Right cardiac atrium (tissue), 5 donors: ENCODE measurements at regions not wholly inside any gene's neighbourhood (a gene's known extent, or its start where the extent isn't known, plus 50 kb on each side); places are given as distances from the start of the nearest gene placed in this dataset.
"Not testable (repeated sequence)": the region's sequence is repeated elsewhere in the genome, so short reads cannot be mapped to it uniquely, and the experiment has no call there.

ENCODE experiments used
- ATAC-seq, 2 donors: fragments of 200-7000 bp; cut with Tn5 transposase; one replicate each; pipeline versions ENCODE4 v1.8.0 to v1.9.1; 2020; ENCODE audit warnings: moderate library complexity in 2 of 2, mild to moderate bottlenecking in 1 of 2
- DNase-seq, 3 donors: peaks; one replicate each; pipeline ENCODE4 v3.0.0-alpha.2; 2020
- H3K27ac ChIP-seq: one replicate; pipeline ENCODE4 v1.5.1; 2013; ENCODE audit warnings: mild to moderate bottlenecking, low read length, control low read depth, moderate library complexity
- H3K27me3 ChIP-seq: one replicate; pipeline ENCODE4 v1.6.1; 2013; ENCODE audit not compliant: control insufficient read depth, insufficient read depth
- H3K4me1 ChIP-seq: one replicate; pipeline ENCODE4 v1.6.1; 2013; ENCODE audit warnings: low read length; ENCODE audit not compliant: control insufficient read depth, insufficient read depth
- H3K4me3 ChIP-seq: one replicate; pipeline ENCODE4 v1.5.1; 2013; ENCODE audit warnings: low read length, control low read depth
- H3K9me3 ChIP-seq: one replicate; pipeline ENCODE4 v1.6.1; 2013; ENCODE audit warnings: low read length; ENCODE audit not compliant: control insufficient read depth
- WGBS: extraction: QIAGEN DNeasy Blood & Tissue Kit; methylation state at CpG from one replicate; pipeline ENCODE4 v1.1.7; 2013; 5-methylcytosine and 5-hydroxymethylcytosine counted together
- intact Hi-C, 4 donors: fragments of 100-400 bp; cut with DNase I; formaldehyde crosslinking; loops; one replicate each; pipeline versions ENCODE4 v1.11.0 to v1.14.0; 2022 to 2023
- donor health status: healthy with polysubstance abuse.
- donor health status: DM: no; HTN: yes; CAD: no.
- donor health status: DM: no; HTN: no; CAD: no.
- donor health status: DM: no; HTN: yes; CAD: no; lungs with severe emphysema.
- donor health status: DM: yes; HTN: yes; CAD: no.

- no peak for DNase-seq
- ATAC-seq, result no peak
- intact Hi-C loops, result no loop called here
- Histone ChIP-seq H3K4me1 (no peaks in the 10 kb centered on the region), H3K4me3 (no peak overlapping the region), H3K27ac (no peak overlapping the region), H3K27me3 (no peaks in the 10 kb centered on the region), H3K9me3 (no peaks in the 10 kb centered on the region)
- WGBS, result 43% methylated on average over 4 of the region's 4 CpGs
These were observed 170.9 kb downstream of the KCNS3 start for GRCh38 chr2:18049325-18049724.

DNA sequence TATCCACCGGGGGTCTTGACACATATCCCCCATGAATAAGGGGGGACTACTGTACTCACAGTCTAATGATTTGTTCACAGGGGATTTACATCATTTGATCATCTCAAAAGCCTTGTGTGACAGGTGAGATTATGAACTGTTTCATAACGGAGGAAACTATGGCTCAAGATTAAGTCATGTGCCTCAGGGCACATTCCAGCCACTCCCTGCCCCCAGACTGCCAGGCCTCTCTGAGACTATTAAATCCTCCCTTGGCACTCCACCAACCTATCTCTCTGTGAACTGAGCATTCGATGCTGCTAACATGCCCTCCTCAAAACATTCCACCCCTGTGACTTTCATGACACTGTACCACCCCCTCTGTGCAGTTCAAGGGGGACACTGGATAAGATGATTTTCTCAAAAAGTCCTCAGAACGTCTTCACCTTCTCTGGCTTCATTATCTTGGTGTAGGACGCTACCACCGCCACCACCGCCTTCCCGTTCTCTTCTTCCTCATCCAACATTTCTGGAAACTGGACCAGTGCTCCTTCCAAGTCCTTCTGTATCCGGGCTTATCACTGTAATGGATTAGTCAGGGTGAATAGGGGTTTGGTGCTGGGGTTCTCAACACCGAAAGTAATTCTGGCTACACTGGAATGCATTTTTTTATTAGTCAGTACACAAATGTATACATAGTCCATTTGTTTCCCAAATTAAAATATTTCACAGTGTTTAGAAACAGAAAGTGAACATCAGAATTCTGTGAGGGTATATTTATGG, 169.6 kb downstream of the KCNS3 start:
- DNase-seq (peak in 2 of 3 donors; percentile 55 to 58), ATAC-seq (peak; percentile 36 to 59)
- Histone ChIP-seq H3K27me3 (no peaks in the 10 kb centered on the region), H3K27ac (no peak overlapping the region), H3K4me3 (no peak overlapping the region), H3K9me3 (no peaks in the 10 kb centered on the region), H3K4me1 (no peaks in the 10 kb centered on the region)
- WGBS, result 48% methylated on average over 10 of the region's 10 CpGs
- intact Hi-C loops, result no loop called here

- no peak for DNase-seq
- no peak overlapping the region for H3K27ac ChIP-seq
- no peak overlapping the region for H3K4me3 ChIP-seq
- no peaks in the 10 kb centered on the region for H3K9me3 ChIP-seq
- H3K27me3 ChIP-seq, result no peaks in the 10 kb centered on the region
- H3K4me1 ChIP-seq, result no peaks in the 10 kb centered on the region
- intact Hi-C loops, result no loop called here
- peak; percentile 32 to 40 for ATAC-seq
- 59% methylated on average over 4 of the region's 4 CpGs for WGBS
These were observed 168.7 kb downstream of the KCNS3 start for GRCh38 chr2:18047213-18047611.

DNA sequence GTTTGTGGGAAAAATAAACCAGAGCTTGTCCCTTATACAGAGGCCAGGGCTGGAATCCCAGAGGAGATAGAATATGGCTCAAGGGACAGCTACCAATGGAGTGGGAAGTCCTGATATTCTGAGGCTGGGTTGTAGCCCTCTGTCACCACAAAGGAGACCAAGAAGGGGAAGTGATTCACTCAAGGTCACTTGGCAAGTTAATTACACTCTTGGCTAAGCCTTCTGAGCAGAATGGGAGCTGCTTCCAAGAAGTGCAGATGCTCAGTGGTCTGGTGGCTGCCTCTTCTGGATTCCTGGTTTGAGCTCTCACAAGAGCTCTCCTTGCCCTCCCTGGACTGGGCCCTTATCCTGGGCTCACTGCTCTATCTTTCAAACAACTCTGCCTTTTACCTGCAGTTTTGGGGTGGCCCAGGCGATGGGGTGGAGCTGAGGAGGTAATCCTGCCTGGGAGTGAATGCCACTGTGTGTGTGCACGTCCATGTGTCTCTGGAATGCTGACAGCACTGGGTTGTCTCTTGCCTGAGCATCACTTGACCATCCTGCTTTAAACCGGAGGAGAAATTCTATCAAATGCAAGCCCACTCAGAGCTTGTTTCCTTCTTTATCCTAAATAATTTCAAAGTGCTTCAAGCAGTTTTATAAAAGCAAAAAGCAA, 168.2 kb downstream of the KCNS3 start:
- Histone ChIP-seq H3K27ac (no peak overlapping the region), H3K4me1 (no peaks in the 10 kb centered on the region), H3K9me3 (no peaks in the 10 kb centered on the region), H3K4me3 (no peak overlapping the region), H3K27me3 (no peaks in the 10 kb centered on the region)
- intact Hi-C loops, result no loop called here
- ATAC-seq, result peak; percentile 44 to 77
- WGBS, result 56% methylated on average over 3 of the region's 3 CpGs
- peak in 1 of 3 donors; percentile 41 for DNase-seq

GRCh38 chr2:18046017-18046416, 167.6 kb downstream of the KCNS3 start:
- no peak for ATAC-seq
- Histone ChIP-seq H3K27ac (no peak overlapping the region), H3K27me3 (no peaks in the 10 kb centered on the region), H3K4me1 (no peaks in the 10 kb centered on the region), H3K4me3 (no peak overlapping the region), H3K9me3 (no peaks in the 10 kb centered on the region)
- no peak for DNase-seq
- 76% methylated on average over 4 of the region's 4 CpGs for WGBS
- intact Hi-C loops, result no loop called here

DNA sequence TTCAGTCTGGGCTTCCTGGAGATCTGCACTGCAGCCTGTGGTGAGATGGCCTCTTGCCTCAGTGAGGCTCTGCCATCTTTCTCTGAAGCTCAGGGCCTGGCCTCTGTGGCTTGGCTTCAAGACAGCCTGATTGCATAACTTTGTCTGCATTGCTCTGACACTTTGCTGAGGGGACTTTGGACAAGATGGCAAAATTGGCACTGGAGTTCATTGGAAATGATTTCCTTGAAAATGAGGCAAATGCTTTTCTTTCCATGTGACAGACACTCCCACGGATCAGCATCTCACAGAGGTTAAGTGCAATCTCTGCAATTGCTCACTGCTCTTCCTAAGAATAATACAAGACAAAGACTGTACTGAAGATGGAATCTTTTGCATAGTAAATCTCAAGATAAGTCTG, 166.8 kb downstream of the KCNS3 start:
- no peak overlapping the region for H3K4me3 ChIP-seq
- H3K27me3 ChIP-seq, result no peaks in the 10 kb centered on the region
- intact Hi-C loops, result no loop called here
- ATAC-seq, result peak in 1 of 2 donors; percentile 44
- 47% methylated on average over 1 of the region's 1 CpG for WGBS
- DNase-seq, result no peak
- no peaks in the 10 kb centered on the region for H3K9me3 ChIP-seq
- H3K27ac ChIP-seq, result no peak overlapping the region
- no peaks in the 10 kb centered on the region for H3K4me1 ChIP-seq

GRCh38 chr2:18017381-18017780, 138.9 kb downstream of the KCNS3 start:
- H3K27ac ChIP-seq, DNase-seq, H3K4me1 ChIP-seq, intact Hi-C loops, H3K4me3 ChIP-seq, ATAC-seq, H3K9me3 ChIP-seq, H3K27me3 ChIP-seq: not testable (repeated sequence)
- WGBS, result 85% methylated on average over 16 of the region's 16 CpGs

GRCh38 chr2:18009891-18010290, 131.4 kb downstream of the KCNS3 start:
- no peaks in the 10 kb centered on the region for H3K9me3 ChIP-seq
- H3K27me3 ChIP-seq, result no peaks in the 10 kb centered on the region
- 57% methylated on average over 3 of the region's 3 CpGs for WGBS
- no peak overlapping the region for H3K27ac ChIP-seq
- DNase-seq (no peak), ATAC-seq (no peak)
- intact Hi-C loops, result no loop called here
- no peak overlapping the region for H3K4me3 ChIP-seq
- H3K4me1 ChIP-seq, result no peaks in the 10 kb centered on the region

DNA sequence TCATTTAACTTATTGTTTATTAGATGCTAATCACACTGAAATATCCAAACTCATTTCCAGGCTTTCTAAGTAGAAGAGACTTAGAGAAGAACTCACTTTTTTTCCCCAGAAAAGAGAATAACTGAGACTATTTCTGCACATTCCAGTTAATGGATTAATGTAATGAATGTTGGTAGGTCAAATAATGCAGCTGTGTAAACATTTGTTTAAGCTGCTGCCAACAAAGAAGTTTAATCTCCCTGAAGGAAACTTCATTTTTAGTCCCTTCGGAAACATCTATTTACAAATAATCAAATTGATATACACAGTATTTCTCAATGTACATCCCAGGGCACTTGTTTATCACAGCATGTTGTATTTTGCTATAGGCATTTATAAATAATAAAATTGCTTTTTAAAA, 126.9 kb downstream of the KCNS3 start:
- DNase-seq (no peak), ATAC-seq (no peak)
- WGBS, result 46% methylated on average over 1 of the region's 1 CpG
- H3K9me3 ChIP-seq, result no peaks in the 10 kb centered on the region
- H3K4me3 ChIP-seq, result no peak overlapping the region
- no peaks in the 10 kb centered on the region for H3K27me3 ChIP-seq
- intact Hi-C loops, result no loop called here
- H3K4me1 ChIP-seq, result no peaks in the 10 kb centered on the region
- no peak overlapping the region for H3K27ac ChIP-seq

DNA sequence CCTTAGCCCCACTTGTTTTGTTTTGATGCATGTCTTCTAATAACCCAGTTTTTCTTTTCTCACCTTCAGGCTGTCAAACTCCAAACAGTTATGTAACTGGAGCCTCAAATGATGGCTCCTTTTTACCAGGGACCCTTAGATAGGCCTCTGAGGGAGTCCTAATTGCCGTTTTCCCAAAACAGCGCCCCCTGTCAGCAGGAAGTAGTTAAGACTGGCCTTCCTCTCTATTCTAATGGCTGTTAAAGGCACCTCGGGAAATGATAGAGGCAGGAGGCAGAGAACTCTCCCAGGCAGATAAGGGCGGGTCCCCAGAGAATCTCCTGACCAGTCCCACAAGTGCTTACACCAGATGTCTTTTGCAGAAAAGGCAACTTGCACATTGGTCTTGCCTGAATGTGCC, 123.2 kb downstream of the KCNS3 start:
- H3K4me1 ChIP-seq, result no peaks in the 10 kb centered on the region
- DNase-seq (no peak), ATAC-seq (no peak)
- H3K9me3 ChIP-seq, result no peaks in the 10 kb centered on the region
- intact Hi-C loops, result no loop called here
- H3K27me3 ChIP-seq, result no peaks in the 10 kb centered on the region
- no peak overlapping the region for H3K27ac ChIP-seq
- 57% methylated on average over 4 of the region's 4 CpGs for WGBS
- H3K4me3 ChIP-seq, result no peak overlapping the region

DNA sequence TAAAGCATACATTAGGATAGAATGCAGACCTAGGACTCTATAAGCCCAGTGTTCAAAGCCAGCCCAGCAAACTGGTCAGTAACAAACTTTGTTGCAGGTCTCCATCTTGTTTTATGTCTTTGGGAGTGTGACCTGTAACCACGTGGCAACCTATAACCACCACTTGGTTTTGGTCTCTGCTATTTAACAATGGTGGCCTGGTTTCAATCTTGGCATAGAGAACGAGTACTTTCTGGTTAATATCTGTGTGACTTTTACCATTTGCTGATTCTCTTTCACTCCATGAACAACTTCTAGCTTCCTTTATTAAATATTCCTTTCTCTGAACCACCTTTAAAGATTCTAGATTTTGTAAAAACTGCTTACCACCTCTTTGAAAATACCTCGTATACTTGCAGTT, 118.5 kb downstream of the KCNS3 start:
- Histone ChIP-seq H3K27ac (no peak overlapping the region), H3K4me3 (no peak overlapping the region), H3K27me3 (no peaks in the 10 kb centered on the region), H3K4me1 (no peaks in the 10 kb centered on the region), H3K9me3 (no peaks in the 10 kb centered on the region)
- intact Hi-C loops, result no loop called here
- DNase-seq, result no peak
- ATAC-seq, result no peak
- WGBS, result 78% methylated on average over 3 of the region's 3 CpGs
